ENCODE measurements at regions not wholly inside any gene's neighbourhood (a gene's known extent, or its start where the extent isn't known, plus 50 kb on each side); places are given as distances from the start of the nearest gene placed in this dataset.
"Not testable (repeated sequence)": the region's sequence is repeated elsewhere in the genome, so short reads cannot be mapped to it uniquely, and the experiment has no call there.

DNA sequence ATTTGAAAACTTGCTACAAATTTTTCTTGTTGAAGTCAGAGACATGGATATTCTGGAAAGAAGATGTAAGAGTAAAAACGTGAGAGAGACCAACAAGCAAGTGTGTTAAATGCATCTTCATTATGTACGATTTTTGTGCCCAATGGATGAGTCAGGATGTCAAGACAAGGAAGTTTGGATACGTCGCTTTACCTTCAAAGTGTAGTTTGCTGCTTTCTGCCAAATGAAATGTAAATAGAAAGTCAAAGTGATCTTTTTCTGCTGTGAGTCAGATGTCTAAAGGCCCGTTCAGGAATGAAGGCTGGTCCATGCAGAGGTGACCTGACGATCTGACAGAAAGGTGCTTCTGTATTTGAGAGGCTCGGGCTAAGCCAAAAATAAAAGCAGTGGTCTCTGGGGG lies 273.1 kb upstream of the PIK3R1 start:
- no peak for DNase-seq (ENCODE audit: insufficient read length, low spot score)
- TF ChIP-seq POU2F2 (IDR thresholded peaks at IDR 0.05; ENCODE audit: low read depth, low read length) (no peak), POLR2A (IDR thresholded peaks at IDR 0.05; ENCODE audit: low read depth, low read length) (no peak), POLR2AphosphoS5 (IDR thresholded peaks at IDR 0.05; ENCODE audit: low read depth, low read length) (no peak), PAX5 (IDR thresholded peaks at IDR 0.05; ENCODE audit: insufficient read depth, low read length, severe bottlenecking) (no peak), TAF1 (IDR thresholded peaks at IDR 0.05; ENCODE audit: low read depth, low read length) (no peak), SPI1 (IDR thresholded peaks at IDR 0.05; ENCODE audit: low read depth, low read length) (no peak)
- FAIRE-seq = no peak

GRCh38 chr5:67941614-67942401 lies 273.7 kb upstream of the PIK3R1 start:
- DNase-seq (ENCODE audit: insufficient read length, low spot score) = no peak
- FAIRE-seq = no peak

DNA sequence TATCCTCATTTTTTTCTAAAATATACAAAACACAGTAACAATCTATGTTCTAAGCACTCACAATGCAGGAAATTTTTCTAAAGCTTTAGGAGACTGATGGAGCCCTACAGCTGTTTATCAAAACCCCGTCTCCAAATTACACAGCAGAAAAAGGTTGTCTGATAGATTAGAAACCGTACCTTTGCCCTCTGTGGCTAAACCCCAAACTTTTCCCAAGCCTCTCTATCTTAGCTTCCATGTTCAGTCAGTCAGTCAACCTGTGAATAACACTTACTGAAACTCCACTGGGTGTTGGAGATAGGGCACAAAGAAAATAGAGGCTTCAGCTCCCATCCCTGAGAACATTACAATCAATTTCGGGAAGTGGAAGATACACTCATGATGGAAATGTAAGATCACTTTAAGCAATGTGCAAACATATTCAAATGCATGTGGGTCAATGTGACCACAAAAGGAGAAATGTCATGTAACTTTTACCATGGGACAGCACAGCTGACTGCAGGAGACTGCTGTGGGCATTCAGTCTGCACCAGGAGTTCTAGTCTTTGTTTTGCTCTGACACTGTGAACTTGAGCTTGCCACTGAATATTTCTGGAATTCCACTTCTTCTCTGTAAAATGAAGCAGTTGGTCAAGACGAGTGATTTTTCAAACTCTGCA lies 279.5 kb upstream of the PIK3R1 start:
- TF ChIP-seq POU2F2 (IDR thresholded peaks at IDR 0.05; ENCODE audit: low read depth, low read length) (no peak), POLR2A (IDR thresholded peaks at IDR 0.05; ENCODE audit: low read depth, low read length) (no peak), PAX5 (IDR thresholded peaks at IDR 0.05; ENCODE audit: insufficient read depth, low read length, severe bottlenecking) (no peak), SPI1 (IDR thresholded peaks at IDR 0.05; ENCODE audit: low read depth, low read length) (no peak), POLR2AphosphoS5 (IDR thresholded peaks at IDR 0.05; ENCODE audit: low read depth, low read length) (no peak), TAF1 (IDR thresholded peaks at IDR 0.05; ENCODE audit: low read depth, low read length) (no peak)
- DNase-seq (ENCODE audit: insufficient read length, low spot score) (no peak), FAIRE-seq (no peak)

More at GRCh38 chr5:67941614-67942401, 273.7 kb upstream of the PIK3R1 start:
- TF ChIP-seq POLR2A (IDR thresholded peaks at IDR 0.05; ENCODE audit: low read depth, low read length) = no peak

GRCh38 chr5:67934976-67935375 lies 280.6 kb upstream of the PIK3R1 start:
- no peak for TF ChIP-seq POU2F2 (IDR thresholded peaks at IDR 0.05; ENCODE audit: low read depth, low read length)
- no peak for TF ChIP-seq TAF1 (IDR thresholded peaks at IDR 0.05; ENCODE audit: low read depth, low read length)
- no peak for FAIRE-seq

DNA sequence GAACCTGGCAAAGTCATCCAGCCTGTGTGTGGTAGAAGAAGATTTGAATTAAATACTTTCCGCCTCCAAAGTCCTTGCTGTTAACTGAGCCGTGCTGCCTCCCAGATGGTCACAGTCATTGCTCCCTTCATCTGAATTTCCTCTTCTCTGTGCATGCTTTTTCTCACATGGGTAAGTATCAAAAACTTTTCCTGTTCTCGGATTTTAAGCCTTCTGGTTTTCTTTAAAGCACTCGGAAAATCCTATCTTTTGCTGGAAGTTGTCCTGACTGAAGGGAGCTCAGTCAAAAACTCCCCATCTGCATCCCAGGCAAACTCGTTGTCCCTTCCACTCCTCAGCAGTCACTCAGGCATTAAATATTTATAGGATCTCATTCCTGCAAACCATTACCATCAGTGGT lies 290.0 kb upstream of the PIK3R1 start:
- peak; percentile 13 for FAIRE-seq
- DNase-seq (ENCODE audit: insufficient read length, low spot score) = no peak
- TF ChIP-seq PAX5 (IDR thresholded peaks at IDR 0.05; ENCODE audit: insufficient read depth, low read length, severe bottlenecking) (no peak), POLR2A (IDR thresholded peaks at IDR 0.05; ENCODE audit: low read depth, low read length) (no peak), POLR2AphosphoS5 (IDR thresholded peaks at IDR 0.05; ENCODE audit: low read depth, low read length) (no peak), SPI1 (IDR thresholded peaks at IDR 0.05; ENCODE audit: low read depth, low read length) (no peak), TAF1 (IDR thresholded peaks at IDR 0.05; ENCODE audit: low read depth, low read length) (no peak), POU2F2 (IDR thresholded peaks at IDR 0.05; ENCODE audit: low read depth, low read length) (no peak)

More at GRCh38 chr5:67934976-67935375, 280.6 kb upstream of the PIK3R1 start:
- no peak for DNase-seq (ENCODE audit: insufficient read length, low spot score)

GRCh38 chr5:67921004-67921601 lies 294.5 kb upstream of the PIK3R1 start:
- DNase-seq (ENCODE audit: insufficient read length, low spot score) (no peak), FAIRE-seq (no peak)
- TF ChIP-seq POLR2AphosphoS5 (IDR thresholded peaks at IDR 0.05; ENCODE audit: low read depth, low read length) = no peak
- TF ChIP-seq TAF1 (IDR thresholded peaks at IDR 0.05; ENCODE audit: low read depth, low read length) = no peak
- no peak for TF ChIP-seq POLR2A (IDR thresholded peaks at IDR 0.05; ENCODE audit: low read depth, low read length)
- TF ChIP-seq POU2F2 (IDR thresholded peaks at IDR 0.05; ENCODE audit: low read depth, low read length) = no peak
- no peak for TF ChIP-seq PAX5 (IDR thresholded peaks at IDR 0.05; ENCODE audit: insufficient read depth, low read length, severe bottlenecking)
- TF ChIP-seq SPI1 (IDR thresholded peaks at IDR 0.05; ENCODE audit: low read depth, low read length) = no peak

DNA sequence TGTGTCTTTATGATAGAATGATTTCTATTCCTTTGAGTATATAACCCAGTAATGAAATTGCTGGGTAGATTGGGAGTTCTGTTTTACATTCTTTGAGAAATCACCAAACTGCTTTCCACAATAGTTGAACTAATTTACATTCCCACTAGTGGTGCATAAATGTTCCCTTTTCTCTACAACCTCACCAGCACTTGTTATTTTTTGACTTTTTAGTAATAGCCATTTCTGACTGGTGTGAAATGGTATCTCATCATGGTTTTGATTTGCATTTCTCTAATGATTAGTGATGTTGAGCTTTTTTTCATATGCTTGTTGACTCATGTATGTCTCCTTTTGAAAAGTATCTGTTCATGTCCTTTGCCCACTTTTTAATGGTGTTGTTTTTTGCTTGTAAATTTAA lies 296.0 kb upstream of the PIK3R1 start:
- DNase-seq (ENCODE audit: insufficient read length, low spot score); FAIRE-seq: not testable (repeated sequence)

DNA sequence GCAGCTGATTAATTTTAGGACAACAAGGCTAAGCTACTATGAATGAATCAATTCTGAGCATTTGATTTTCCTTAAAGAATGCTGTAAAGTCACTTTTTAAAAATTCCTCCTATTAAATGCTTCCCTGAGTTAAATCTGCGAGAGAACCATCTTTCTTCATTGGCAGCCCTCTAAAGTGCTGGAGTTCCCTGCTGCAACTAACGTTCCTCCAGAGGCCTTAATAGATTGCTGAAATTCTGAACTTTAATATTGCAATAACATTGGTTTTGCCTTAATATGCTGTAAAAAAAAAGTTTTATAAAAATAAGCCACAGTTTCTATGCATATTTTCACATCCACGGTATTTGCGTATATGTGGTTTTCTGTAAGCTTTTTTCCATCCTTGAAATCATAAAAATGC lies 298.0 kb upstream of the PIK3R1 start:
- no peak for FAIRE-seq
- TF ChIP-seq POU2F2 (IDR thresholded peaks at IDR 0.05; ENCODE audit: low read depth, low read length) (no peak), POLR2A (IDR thresholded peaks at IDR 0.05; ENCODE audit: low read depth, low read length) (no peak), PAX5 (IDR thresholded peaks at IDR 0.05; ENCODE audit: insufficient read depth, low read length, severe bottlenecking) (no peak), TAF1 (IDR thresholded peaks at IDR 0.05; ENCODE audit: low read depth, low read length) (no peak), POLR2AphosphoS5 (IDR thresholded peaks at IDR 0.05; ENCODE audit: low read depth, low read length) (no peak), SPI1 (IDR thresholded peaks at IDR 0.05; ENCODE audit: low read depth, low read length) (no peak)

GRCh38 chr5:67910546-67910945 lies 305.0 kb upstream of the PIK3R1 start:
- no peak for DNase-seq (ENCODE audit: insufficient read length, low spot score)
- no peak for TF ChIP-seq POLR2A (IDR thresholded peaks at IDR 0.05; ENCODE audit: low read depth, low read length)
- no peak for TF ChIP-seq SPI1 (IDR thresholded peaks at IDR 0.05; ENCODE audit: low read depth, low read length)
- TF ChIP-seq POU2F2 (IDR thresholded peaks at IDR 0.05; ENCODE audit: low read depth, low read length) = no peak
- no peak for TF ChIP-seq PAX5 (IDR thresholded peaks at IDR 0.05; ENCODE audit: insufficient read depth, low read length, severe bottlenecking)
- TF ChIP-seq POLR2AphosphoS5 (IDR thresholded peaks at IDR 0.05; ENCODE audit: low read depth, low read length) = no peak
- no peak for TF ChIP-seq TAF1 (IDR thresholded peaks at IDR 0.05; ENCODE audit: low read depth, low read length)
- no peak for FAIRE-seq

More for the DNA sequence above, 298.0 kb upstream of the PIK3R1 start:
- DNase-seq (ENCODE audit: insufficient read length, low spot score) = no peak
